ENCODE measurements at regions not wholly inside any gene's neighbourhood (a gene's known extent, or its start where the extent isn't known, plus 50 kb on each side); places are given as distances from the start of the nearest gene placed in this dataset.

DNA sequence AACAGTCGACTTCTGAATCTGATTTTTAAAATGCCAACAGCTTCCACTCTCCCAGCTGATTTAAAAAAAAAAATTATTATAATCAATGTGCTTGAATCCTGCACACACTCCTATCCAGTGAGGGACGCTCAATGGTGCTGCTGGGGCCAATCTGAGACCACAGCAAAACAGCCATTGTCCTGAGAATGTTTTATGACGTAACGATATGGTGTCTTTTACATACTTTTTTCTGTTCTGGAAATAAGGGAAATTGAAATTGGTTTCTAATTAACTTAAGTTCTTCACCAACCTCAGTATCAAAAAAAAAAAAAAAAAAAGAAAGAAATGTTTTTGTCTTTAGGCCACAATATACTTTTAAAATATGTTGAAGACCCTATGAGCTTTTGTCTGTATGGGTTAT lies 66.1 kb upstream of the SOX1 start:
- H3K27me3 ChIP-seq (ENCODE audit: control insufficient read depth in 4 of 4, insufficient read depth in 4 of 4, low read length in 3 of 4): peaks cover 0 to 6% (median under 1%) of the 10 kb centered on the region in 4 donors
- no peaks in the 10 kb centered on the region for H3K9me3 ChIP-seq (ENCODE audit: control insufficient read depth in 4 of 4, low read length in 3 of 4)
- no peak for DNase-seq (ENCODE audit: low spot score)
- WGBS: 82% methylated on average over 4 of the region's 4 CpGs
- no peak overlapping the region for H3K9ac ChIP-seq (ENCODE audit: low read depth in 1 of 2, low read length in 2 of 2)
- no peak overlapping the region for H3K4me3 ChIP-seq (ENCODE audit: low read depth in 1 of 3, low read length in 3 of 3)
- TF ChIP-seq HNF4A (conservative IDR thresholded peaks at IDR 0.05) (no peak), GABPA (IDR thresholded peaks at IDR 0.05 in 1 of 2, conservative IDR thresholded peaks at IDR 0.05 in 1 of 2) (no peak)
- H3K27ac ChIP-seq (ENCODE audit: low read depth in 1 of 2, low read length in 2 of 2): no peak overlapping the region
- no peaks in the 10 kb centered on the region for H3K36me3 ChIP-seq (ENCODE audit: control insufficient read depth in 4 of 4, insufficient read depth in 3 of 4, low read depth in 1 of 4, low read length in 3 of 4)
- no peaks in the 10 kb centered on the region for H3K4me1 ChIP-seq (ENCODE audit: control insufficient read depth in 4 of 4, insufficient read depth in 4 of 4, low read length in 3 of 4)

GRCh38 chr13:112001571-112001970 lies 65.4 kb upstream of the SOX1 start:
- no peak for TF ChIP-seq HNF4A (conservative IDR thresholded peaks at IDR 0.05)
- TF ChIP-seq, protein P1, sequence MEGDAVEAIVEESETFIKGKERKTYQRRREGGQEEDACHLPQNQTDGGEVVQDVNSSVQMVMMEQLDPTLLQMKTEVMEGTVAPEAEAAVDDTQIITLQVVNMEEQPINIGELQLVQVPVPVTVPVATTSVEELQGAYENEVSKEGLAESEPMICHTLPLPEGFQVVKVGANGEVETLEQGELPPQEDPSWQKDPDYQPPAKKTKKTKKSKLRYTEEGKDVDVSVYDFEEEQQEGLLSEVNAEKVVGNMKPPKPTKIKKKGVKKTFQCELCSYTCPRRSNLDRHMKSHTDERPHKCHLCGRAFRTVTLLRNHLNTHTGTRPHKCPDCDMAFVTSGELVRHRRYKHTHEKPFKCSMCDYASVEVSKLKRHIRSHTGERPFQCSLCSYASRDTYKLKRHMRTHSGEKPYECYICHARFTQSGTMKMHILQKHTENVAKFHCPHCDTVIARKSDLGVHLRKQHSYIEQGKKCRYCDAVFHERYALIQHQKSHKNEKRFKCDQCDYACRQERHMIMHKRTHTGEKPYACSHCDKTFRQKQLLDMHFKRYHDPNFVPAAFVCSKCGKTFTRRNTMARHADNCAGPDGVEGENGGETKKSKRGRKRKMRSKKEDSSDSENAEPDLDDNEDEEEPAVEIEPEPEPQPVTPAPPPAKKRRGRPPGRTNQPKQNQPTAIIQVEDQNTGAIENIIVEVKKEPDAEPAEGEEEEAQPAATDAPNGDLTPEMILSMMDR (IDR thresholded peaks at IDR 0.05; ENCODE audit: low read depth, low read length, missing input control): no peak
- TF ChIP-seq FOXA2 (IDR thresholded peaks at IDR 0.05): no peak
- no peak for TF ChIP-seq TAF1 (conservative IDR thresholded peaks at IDR 0.05)
- no peak for TF ChIP-seq RXRA (IDR thresholded peaks at IDR 0.05)
- TF ChIP-seq MAX (IDR thresholded peaks at IDR 0.05): no peak
- no peak for TF ChIP-seq NR2F2 (IDR thresholded peaks at IDR 0.05)
- no peak for TF ChIP-seq YY1 (IDR thresholded peaks at IDR 0.05)
- no peak for TF ChIP-seq RAD21 (IDR thresholded peaks at IDR 0.05)
- TF ChIP-seq, protein P2, sequence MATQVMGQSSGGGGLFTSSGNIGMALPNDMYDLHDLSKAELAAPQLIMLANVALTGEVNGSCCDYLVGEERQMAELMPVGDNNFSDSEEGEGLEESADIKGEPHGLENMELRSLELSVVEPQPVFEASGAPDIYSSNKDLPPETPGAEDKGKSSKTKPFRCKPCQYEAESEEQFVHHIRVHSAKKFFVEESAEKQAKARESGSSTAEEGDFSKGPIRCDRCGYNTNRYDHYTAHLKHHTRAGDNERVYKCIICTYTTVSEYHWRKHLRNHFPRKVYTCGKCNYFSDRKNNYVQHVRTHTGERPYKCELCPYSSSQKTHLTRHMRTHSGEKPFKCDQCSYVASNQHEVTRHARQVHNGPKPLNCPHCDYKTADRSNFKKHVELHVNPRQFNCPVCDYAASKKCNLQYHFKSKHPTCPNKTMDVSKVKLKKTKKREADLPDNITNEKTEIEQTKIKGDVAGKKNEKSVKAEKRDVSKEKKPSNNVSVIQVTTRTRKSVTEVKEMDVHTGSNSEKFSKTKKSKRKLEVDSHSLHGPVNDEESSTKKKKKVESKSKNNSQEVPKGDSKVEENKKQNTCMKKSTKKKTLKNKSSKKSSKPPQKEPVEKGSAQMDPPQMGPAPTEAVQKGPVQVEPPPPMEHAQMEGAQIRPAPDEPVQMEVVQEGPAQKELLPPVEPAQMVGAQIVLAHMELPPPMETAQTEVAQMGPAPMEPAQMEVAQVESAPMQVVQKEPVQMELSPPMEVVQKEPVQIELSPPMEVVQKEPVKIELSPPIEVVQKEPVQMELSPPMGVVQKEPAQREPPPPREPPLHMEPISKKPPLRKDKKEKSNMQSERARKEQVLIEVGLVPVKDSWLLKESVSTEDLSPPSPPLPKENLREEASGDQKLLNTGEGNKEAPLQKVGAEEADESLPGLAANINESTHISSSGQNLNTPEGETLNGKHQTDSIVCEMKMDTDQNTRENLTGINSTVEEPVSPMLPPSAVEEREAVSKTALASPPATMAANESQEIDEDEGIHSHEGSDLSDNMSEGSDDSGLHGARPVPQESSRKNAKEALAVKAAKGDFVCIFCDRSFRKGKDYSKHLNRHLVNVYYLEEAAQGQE (IDR thresholded peaks at IDR 0.05): no peak
- TF ChIP-seq SP1 (IDR thresholded peaks at IDR 0.05): no peak
- TF ChIP-seq HNF4G (IDR thresholded peaks at IDR 0.05): no peak
- TF ChIP-seq FOXA1 (IDR thresholded peaks at IDR 0.05): no peak
- TF ChIP-seq ZBTB33 (IDR thresholded peaks at IDR 0.05): no peak
- TF ChIP-seq, protein P3, sequence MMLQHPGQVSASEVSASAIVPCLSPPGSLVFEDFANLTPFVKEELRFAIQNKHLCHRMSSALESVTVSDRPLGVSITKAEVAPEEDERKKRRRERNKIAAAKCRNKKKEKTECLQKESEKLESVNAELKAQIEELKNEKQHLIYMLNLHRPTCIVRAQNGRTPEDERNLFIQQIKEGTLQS (IDR thresholded peaks at IDR 0.05): no peak
- no peak for TF ChIP-seq JUND (IDR thresholded peaks at IDR 0.05)
- TF ChIP-seq EGR1 (IDR thresholded peaks at IDR 0.05; ENCODE audit: low read depth in 2 of 2): no peak
- no peak for TF ChIP-seq GABPA (IDR thresholded peaks at IDR 0.05 in 1 of 2, conservative IDR thresholded peaks at IDR 0.05 in 1 of 2)
- no peaks in the 10 kb centered on the region for H3K36me3 ChIP-seq (ENCODE audit: control insufficient read depth in 4 of 4, insufficient read depth in 3 of 4, low read depth in 1 of 4, low read length in 3 of 4)
- no peak overlapping the region for H3K27ac ChIP-seq (ENCODE audit: low read depth in 1 of 2, low read length in 2 of 2)
- WGBS: 86% methylated on average over 5 of the region's 5 CpGs
- H3K4me1 ChIP-seq (ENCODE audit: control insufficient read depth in 4 of 4, insufficient read depth in 4 of 4, low read length in 3 of 4): no peaks in the 10 kb centered on the region
- H3K9me3 ChIP-seq (ENCODE audit: control insufficient read depth in 4 of 4, low read length in 3 of 4): no peaks in the 10 kb centered on the region
- peaks cover 0 to 6% (median under 1%) of the 10 kb centered on the region in 4 donors for H3K27me3 ChIP-seq (ENCODE audit: control insufficient read depth in 4 of 4, insufficient read depth in 4 of 4, low read length in 3 of 4)
- H3K4me3 ChIP-seq (ENCODE audit: low read depth in 1 of 3, low read length in 3 of 3): no peak overlapping the region
- no peak overlapping the region for H3K9ac ChIP-seq (ENCODE audit: low read depth in 1 of 2, low read length in 2 of 2)
- no peak for DNase-seq (ENCODE audit: low spot score)

All from liver (tissue), 8 donors.